ENCODE measurements at regions not wholly inside any gene's neighbourhood (a gene's known extent, or its start where the extent isn't known, plus 50 kb on each side); places are given as distances from the start of the nearest gene placed in this dataset.
"Not testable (repeated sequence)": the region's sequence is repeated elsewhere in the genome, so short reads cannot be mapped to it uniquely, and the experiment has no call there.

DNA sequence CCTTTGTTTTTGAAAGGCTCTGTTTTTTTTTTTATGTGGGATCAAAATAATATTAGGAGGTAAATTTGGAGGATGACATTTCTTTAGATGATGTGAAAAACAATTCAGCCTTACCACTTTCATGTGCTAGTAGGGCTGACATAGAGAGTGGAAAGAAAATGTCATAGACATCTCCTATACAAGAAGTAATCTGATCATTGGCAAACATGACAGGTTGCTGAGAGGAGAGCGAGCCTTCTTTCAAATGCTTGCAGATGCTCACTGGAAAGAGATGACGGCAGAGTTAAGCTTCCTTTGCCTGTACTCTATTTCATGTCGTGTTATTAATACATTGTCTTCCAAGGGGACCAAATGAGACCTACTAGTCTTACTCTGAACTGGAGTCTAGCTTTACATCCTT is 160.1 kb upstream of the DAP start:
- DNase-seq (ENCODE audit: low read depth), result no peak

DNA sequence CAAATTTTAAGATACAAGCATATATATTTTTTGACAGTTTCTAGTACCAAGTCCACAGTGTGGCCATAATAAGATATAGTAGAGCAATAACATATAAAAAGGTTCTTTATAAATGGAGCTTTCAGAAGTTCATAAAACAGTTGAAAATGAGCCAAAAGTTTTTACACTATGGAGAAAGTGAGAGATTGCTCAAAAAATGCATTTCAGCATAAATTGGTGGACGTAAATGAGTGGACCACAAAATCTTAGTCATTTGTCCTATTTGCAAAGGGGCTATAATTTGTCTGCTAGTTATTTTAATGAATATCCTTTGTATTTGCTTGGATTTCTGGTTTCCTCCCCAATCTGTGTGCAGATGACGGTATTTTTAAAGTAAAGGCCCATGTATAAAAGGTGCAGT is 159.4 kb upstream of the DAP start:
- DNase-seq (ENCODE audit: low read depth), result no peak

DNA sequence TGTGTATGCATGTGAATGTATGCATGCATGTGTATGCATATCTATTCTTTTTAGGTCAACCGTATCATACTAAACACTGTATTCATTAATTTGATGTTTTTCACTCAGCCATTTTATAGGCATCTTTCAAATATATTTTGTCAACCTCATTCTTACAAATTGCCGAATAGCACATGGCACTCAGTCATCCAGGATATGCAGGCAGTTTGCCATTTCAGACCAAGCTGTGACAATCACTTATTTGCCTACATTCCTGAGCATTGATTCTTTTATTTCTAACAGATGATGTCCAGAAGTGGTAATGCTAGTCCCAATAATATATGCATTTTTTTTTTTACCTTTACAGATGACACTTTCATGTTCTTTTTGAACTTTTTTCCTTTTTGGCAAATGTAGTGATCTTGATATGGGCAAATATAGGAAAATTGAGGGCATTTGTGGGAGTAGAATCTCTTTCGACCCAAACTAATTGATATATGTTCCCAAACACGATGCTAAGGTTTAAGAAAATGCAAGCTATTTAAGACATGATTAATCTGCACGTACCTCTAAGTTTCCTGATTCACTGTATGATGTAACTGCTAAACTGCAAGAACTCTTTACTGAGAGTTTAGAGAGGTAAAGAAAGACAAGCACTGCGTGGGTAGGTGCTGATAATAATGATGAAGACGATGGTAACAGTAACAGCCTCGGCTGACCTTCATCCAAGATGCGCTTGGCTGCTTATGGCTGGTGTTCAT is 153.9 kb upstream of the DAP start:
- no peak for DNase-seq (ENCODE audit: low read depth)

DNA sequence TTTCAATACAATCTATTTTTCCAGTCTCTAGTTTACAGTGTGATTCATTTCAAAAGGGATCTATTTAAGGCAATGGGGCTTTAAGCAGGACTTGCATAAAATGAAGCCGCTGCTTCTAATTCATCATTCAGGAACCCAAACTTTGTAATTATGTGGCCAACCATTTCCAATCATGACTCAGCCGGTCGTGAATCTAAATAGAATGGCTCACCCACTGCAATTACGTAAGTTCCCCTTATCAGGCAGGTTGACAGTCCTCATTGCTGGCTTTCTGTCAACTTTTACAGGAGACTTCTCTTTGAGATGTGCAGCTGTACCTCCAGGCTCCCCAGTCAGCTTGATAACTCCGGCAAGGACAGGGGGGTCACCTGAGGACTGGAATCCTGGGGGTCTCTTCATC is 152.8 kb upstream of the DAP start:
- peak; percentile 90 for DNase-seq (ENCODE audit: low read depth)

DNA sequence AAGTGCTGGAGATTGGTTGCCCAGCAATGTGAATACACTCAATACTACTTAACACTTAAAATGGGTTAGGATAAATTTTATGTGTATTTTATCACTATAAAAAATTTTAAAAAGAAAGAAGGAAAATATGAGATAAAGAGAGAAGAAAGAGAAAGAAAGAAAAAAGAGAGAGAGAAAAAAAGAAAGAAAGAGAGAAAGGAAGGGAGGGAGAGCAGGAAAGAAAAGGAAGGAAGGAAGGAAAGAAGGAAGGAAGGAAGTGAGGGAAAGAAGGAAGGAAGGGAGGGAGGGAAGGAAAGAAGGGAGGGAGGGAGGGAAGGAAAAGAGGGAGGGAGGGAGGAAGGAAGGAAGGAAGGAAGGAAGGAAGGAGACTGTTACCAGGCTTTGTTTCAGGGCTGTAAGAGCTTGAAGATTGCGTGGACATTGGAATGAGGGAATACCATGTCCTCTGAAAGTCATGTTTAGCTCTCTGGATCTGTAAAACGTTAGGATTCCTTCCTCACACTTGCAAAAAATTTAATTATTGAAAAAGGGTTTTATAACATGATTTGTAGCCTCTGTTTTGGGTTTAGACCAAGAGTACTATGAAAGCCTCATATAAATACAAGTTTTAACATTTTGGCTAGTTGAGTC is 152.3 kb upstream of the DAP start:
- DNase-seq (ENCODE audit: low read depth), result no peak

DNA sequence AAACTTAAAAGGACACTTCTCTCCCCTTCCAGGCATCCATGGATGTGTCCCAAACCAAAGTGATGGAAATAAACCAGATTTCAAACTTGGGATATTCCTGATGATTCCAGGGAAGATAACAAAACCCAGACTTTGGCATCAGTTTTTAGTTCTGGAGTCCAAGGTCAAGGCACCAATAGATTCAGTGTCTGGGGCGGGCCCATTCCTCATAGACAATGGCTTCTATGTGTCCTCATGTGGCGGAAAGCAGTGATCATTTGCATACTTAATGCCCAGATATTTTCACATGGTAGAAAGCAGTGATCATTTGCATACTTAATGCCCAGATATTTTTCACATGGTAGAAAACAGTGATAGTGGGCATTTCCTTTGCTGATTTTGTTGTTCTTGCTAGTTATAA is 151.4 kb upstream of the DAP start:
- DNase-seq (ENCODE audit: low read depth), result no peak

DNA sequence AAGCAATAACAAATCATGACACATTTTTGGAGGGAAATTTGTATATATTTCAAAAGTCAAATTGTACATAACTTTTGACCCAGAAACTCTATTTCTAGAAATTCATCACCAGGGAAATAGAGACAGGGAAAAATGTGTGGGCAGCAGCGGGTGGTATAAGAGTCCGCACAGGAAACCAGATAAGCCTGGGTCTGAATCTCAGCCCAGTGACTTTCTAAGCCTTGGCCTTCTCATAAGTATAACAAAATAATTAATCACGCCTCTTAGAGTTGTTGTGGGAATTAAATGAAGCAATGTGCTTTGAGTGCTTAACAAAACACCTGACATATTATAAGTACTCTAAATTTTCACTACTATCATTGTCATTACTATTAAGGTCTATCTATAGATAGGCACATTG is 149.2 kb upstream of the DAP start:
- no peak for DNase-seq (ENCODE audit: low read depth)

DNA sequence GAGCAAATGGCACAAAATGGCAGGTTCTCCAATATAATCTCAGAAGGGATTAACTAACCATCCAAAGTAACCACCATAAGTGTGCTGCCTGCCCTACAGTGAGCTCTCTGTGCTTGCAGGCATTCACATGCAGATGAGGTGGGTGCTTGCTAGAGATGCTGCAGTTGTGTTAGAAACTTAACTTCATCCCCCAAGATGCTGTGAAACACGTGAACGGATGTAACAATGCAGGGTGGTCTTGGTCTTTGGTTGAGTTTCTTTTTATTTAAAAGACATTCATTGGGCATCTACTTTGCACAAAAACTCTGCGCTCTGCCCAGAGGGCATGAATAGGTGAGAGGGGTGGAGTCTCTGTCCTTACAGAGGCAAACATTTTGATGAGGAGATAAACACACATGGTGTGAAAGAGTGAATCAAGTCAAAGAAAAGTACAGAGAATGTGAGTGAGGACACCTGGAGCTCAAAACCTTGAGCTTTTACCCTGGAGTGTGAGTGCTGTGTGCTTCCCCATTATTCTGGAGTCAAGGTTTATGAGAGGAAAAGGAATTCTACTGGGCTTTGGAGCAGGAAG is 143.9 kb upstream of the DAP start:
- no peak for DNase-seq (ENCODE audit: low read depth)

DNA sequence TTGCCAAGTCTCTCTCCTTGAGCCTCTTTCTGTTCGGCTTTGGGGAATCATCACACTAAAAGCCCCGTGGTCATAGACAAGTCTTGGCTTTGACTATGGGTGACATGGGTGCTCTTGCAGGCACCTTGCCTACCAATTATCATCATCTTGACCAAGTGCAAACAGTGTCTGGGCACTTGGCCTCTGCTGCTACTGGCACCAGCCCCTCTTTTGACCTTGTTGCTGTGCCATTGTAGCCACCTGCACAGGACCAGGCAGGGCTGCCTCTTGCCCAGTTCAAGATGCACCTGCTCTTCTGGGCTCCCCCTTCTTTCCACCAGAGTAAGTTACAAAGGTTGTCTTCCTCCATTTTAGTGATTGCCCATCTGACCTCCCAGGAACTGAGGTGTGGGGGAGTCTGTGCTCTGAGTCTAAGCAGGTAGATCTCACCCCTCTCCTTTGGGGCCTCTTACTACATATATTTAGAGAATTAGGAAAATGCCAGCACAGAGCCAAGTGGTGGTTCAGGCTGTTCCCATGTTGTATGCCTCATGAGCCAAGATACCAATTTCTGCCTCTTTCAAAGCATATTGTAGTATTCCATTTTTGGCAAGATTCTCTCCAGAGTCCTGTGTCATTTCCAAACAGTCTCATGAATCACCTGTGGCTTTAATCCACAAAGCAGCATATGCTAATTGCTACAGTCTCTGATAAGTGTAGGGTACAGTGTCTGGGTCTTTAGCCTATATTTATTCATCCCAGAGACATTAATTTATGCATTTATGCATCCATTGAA is 142.9 kb upstream of the DAP start:
- no peak for DNase-seq (ENCODE audit: low read depth)

DNA sequence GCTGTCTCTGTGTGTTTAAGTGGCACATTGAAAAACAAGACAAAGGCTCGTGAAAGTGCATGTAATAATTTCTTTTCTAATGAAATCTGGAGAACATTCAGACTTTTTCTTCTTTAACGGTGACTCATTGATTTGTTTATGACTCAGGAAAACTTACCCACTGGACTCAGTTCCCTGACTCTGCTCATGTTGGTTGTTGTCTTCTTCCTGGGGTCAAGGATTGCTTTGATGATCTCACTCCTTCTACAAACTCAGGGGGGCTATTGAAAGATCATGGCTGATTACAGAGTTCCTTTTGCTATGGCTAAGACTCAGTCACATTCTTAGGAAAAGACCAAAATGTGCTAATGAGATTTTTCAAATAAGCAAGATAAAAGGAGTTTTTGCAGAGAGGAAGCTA is 141.1 kb upstream of the DAP start:
- DNase-seq (ENCODE audit: low read depth), result peak; percentile 44

DNA sequence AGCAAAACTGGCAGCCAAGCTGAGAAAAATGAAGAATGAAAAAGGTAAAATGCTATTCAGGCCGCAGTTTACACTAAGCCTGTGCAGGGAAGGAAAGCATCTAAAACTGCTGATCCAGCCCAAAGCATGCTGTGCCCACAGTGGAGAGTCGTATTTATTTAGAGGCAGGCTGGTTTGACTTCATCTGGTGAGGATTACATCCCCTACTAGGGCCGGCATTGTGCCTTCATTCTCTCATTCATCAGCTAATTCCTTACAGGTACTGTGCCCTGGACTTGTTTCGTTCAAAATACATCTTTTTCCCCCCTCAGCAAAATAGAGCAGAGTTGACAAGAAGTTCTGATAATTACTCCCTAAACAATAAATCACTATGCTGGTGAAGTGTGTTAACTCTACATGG is 137.5 kb upstream of the DAP start:
- DNase-seq (ENCODE audit: low read depth), result no peak

DNA sequence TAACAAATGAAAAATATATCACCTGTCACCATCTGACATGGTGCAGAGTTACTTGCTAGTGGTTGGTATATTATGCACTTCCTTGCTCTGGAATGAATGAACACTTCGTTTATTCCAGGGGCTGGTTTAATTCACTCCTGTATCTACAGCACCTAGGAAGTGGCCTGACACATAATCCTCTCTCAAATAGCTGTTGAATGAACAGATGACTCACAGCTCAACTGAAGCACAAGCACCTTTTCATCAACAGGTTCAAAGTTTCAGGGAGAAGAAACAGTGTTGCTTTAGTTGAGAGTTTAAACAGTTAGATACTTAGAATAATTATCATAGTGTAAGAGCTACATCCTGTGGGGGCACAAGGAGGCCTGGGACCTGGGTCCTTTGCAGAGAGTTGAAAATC is 135.0 kb upstream of the DAP start:
- DNase-seq (ENCODE audit: low read depth), result no peak

DNA sequence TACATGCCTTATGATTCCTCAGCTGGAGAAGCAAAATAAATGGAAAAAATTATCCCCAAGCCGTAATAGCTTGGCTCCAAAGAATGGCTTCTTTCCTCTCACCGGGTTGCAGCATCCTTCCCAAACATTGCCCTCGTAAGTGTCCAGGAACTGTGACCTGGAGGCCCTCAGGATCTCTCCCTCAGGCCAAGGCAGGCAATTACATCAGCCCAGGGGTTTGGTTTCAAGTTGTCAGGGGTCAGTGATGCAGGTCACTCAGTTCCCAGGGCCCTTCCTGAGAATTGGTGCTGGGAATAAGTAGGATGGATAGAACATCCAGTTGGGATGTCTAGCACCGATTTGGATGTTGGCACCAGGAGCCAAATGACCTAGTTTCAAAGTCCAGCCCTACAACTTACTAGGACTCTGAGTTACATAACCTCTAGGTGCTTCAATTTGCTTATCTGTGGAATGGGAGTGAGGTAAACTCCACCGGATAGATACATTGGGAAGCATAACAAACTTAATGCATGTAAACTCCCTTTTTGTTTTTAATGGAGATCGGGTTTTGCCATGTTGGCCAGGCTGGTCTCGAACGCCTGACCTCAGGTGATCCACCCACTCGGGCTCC is 133.5 kb upstream of the DAP start:
- DNase-seq (ENCODE audit: low read depth), result no peak

DNA sequence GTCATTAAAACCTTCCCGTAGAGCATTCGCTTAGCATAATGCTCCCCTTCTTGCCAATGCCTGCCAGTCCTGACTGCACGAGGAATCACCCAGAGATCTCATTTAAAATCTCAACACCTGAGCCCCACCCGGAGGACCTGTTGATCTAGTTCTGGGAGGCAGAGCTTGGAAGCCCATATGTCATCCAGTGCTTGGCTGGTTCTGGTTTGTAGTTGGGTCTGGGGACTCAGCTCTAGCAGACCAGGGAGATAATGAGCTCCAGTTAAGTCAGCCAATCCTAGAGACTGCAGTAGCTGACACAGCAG is 131.8 kb upstream of the DAP start:
- no peak for DNase-seq (ENCODE audit: low read depth)

DNA sequence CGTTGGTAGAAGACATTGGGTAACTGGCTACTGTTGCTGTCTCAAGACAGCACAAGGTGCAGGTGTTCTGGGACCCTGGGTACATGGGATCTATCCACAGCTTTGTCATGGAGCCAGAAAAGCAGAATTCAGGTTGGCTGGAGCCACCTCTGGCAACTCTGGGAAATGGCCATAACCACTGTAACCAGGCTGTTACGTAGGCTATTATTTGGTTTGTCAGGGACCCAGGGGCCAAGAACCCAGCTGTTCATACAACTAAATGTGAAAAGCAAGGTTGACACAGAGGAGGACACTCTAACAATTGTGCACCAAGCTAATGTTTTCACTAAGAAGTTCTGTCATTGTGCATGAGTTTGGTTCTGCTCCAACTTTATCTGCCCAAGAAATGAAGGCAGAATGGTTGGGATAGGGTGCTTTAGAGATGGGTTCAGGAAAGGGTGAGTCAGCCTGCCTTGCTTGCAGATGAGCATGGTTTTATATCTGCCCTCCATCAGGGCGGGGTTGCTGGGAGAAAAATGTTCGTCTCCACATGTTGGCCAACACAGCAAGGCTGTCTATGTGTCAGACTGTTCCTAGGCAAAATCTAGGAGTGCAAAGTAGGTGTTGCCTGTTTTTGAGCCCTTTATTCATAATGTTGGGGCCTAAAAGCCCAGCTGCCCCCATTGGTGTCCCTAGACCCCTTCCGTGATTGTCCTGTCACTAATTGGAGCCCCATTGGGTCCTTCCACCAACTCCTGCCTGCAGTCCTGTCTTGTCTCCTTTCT is 131.3 kb upstream of the DAP start:
- no peak for DNase-seq (ENCODE audit: low read depth)

DNA sequence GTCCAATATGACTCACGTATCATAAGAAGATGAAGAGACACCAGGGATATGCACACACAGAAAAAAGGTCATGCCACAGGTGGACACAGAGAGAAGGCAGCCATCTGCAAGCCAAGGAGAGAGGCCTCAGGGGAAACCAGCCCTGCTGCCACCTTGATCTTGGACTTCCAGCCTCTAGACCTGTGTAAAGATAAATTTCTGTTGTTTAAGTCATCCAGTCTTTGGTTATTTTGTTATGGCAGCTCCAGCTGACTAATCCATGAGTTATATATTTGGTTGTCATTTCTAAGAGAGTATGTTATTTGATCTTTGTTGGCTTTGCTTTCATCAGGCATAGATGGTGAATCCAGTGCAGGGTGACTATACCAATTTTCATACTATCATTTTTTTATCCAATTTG is 130.2 kb upstream of the DAP start:
- DNase-seq (ENCODE audit: low read depth), result no peak

DNA sequence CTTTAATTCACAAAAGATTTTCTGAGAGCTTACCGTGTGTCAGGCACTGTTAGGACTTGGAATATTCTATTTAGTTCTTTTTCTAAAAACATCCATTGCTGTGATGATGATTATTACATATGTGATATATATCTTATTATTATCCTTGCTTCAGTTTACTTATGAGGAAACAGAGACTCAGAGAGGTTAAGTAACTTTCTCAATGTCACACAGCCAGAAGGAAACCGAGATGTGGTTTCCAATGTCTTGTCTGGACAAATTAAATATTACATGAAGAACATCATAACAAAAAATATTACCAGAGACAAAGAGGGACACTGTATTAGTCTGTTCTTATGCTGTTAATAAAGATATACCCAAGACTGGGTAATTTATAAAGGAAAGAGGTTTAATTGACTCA is 125.5 kb upstream of the DAP start:
- no peak for DNase-seq (ENCODE audit: low read depth)

DNA sequence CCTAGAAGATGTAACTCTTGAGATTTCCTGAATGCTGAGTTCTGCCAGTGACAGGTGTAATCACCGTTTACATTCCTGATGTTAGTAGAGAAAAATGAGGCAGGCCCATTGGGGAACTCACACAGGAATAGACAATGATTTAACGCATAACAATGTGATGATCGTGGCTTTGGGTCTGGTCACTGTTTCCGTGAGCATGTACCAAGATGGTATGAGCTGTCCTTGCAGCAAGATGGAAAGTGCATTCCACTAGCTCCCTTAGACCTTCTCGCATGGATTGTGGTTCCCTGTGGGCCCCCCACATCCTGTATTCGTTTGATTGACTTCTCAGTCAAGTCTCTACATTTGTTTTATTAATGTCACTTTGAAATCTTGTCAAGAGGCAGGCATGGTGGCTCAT is 124.0 kb upstream of the DAP start:
- peak; percentile 69 for DNase-seq (ENCODE audit: low read depth)

DNA sequence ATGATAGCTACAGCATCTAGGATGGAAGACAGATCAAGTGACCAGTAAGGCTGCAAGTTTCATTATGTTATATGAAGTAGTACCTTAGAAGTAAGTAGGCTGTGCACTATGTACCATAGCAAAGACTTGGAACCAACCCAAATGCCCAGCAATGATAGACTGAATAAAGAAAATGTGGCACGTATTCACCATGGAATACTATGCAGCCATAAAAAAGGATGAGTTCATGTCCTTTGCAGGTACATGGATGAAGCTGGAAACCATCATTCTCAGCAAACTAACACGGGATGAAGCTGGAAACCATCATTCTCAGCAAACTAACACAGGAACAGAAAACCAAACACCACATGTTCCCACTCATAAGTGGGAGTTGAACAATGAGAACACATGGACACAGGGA is 122.9 kb upstream of the DAP start:
- DNase-seq (ENCODE audit: low read depth), result not testable (repeated sequence)

DNA sequence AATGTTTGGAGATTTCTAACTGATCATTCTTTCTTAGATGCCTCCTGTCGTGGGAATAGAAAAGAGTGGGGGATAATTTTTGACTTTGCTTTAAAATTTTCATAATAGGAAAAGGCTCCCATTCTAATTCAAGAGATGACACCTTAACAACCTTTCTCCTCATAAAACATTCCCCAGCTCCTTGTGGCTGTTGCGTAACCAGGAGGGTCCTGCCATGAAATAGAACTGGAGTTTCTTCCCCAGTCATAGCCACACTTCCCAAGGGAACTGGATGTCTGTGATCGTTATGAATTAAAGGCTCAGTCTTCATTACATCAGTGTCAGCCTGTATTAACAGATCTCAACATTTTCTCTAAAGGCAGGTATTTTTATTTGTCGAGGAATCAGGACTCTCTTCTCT is 119.9 kb upstream of the DAP start:
- DNase-seq (ENCODE audit: low read depth), result no peak

DNA sequence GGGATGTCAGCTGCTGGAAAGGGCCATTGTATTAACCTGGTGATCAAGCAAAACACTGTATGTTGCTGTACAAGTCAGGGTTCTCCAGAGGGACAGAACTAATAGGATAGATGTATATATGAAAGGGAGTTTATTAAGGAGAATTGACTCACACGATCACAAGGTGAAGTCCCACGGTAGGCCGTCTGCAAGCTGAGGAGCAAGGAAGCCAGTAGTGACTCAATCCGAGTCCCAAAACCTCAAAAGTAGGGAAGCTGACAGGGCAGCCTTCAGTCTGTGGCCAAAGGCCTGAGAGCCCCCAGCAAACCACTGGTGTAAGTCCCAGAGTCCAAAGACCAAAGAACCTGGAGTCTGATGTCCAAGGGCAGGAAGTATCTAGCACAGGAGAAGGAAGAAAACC is 116.0 kb upstream of the DAP start:
- DNase-seq (ENCODE audit: low read depth), result not testable (repeated sequence)
